ENCODE measurements at regions not wholly inside any gene's neighbourhood (a gene's known extent, or its start where the extent isn't known, plus 50 kb on each side); places are given as distances from the start of the nearest gene placed in this dataset.

DNA sequence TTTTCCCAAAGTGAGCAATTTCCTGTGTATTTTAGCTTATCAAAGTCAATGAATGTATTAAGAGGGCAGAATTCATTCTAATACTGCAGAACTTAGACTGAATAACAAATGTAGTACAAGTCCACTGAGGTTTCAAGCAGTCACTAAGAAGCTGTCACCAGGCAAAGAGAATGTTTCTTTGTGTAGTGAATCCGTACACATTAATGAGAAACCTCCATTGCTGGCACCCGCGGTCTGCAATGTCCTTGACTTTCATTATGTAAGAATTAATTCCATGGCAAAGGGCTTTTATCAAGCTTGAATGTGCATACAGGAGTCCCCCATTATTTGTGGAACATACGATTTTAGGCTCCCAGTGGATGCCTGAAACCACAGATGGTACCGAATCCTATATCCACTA is 719.5 kb upstream of the TMPRSS15 start:
- Histone ChIP-seq H4K8ac (ENCODE audit: low read depth, low read length) (no peak overlapping the region), H2BK120ac (ENCODE audit: low read depth, low read length) (no peak overlapping the region), H3K4me2 (ENCODE audit: insufficient read depth, low read length, poor library complexity, severe bottlenecking) (no peak overlapping the region), H3K9me3 (replicated peaks in 1 of 2; ENCODE audit: control insufficient read depth in 2 of 2, insufficient read depth in 1 of 2, low read depth in 1 of 2, low read length in 2 of 2) (no peaks in the 10 kb centered on the region), H3K4me3 (ENCODE audit: low read length in 2 of 2) (no peak overlapping the region), H3K9ac (ENCODE audit: low read depth, low read length, poor library complexity) (no peak overlapping the region), H3K27me3 (ENCODE audit: control insufficient read depth in 3 of 3, insufficient read depth in 3 of 3, low read depth in 1 of 3, low read length in 3 of 3) (no peaks in the 10 kb centered on the region), H3K4ac (ENCODE audit: low read length) (no peak overlapping the region), H3K4me1 (ENCODE audit: control insufficient read depth in 2 of 2, insufficient read depth in 1 of 2, low read depth in 1 of 2, low read length in 2 of 2) (peaks cover 0 to 4% of the 10 kb centered on the region in 2 donors), H3K18ac (ENCODE audit: low read length) (no peak overlapping the region), H2AK5ac (ENCODE audit: low read depth, low read length) (no peak overlapping the region), H3K36me3 (replicated peaks in 1 of 2; ENCODE audit: control insufficient read depth in 2 of 2, insufficient read depth in 2 of 2, low read length in 2 of 2) (no peaks in the 10 kb centered on the region), H2BK5ac (ENCODE audit: low read length) (no peak overlapping the region), H2BK12ac (ENCODE audit: low read length) (no peak overlapping the region), H2BK15ac (ENCODE audit: low read length) (no peak overlapping the region), H2AFZ (ENCODE audit: low read length) (no peak overlapping the region), H3K27ac (replicated peaks; ENCODE audit: low read length) (no peak overlapping the region), H3K14ac (ENCODE audit: low read length) (no peak overlapping the region), H3K79me1 (ENCODE audit: low read depth, low read length) (no peaks in the 10 kb centered on the region), H3K23ac (ENCODE audit: low read depth, low read length, poor library complexity) (no peak overlapping the region), H4K91ac (ENCODE audit: low read depth, low read length, poor library complexity) (no peak overlapping the region)
- no peak for DNase-seq (ENCODE audit: low spot score)
- no CpG with 5 or more reads among the region's 5 CpGs for WGBS, 2 donors (ENCODE audit: extremely low coverage in 2 of 2, insufficient read length in 2 of 2, insufficient replicate concordance in 1 of 2)

DNA sequence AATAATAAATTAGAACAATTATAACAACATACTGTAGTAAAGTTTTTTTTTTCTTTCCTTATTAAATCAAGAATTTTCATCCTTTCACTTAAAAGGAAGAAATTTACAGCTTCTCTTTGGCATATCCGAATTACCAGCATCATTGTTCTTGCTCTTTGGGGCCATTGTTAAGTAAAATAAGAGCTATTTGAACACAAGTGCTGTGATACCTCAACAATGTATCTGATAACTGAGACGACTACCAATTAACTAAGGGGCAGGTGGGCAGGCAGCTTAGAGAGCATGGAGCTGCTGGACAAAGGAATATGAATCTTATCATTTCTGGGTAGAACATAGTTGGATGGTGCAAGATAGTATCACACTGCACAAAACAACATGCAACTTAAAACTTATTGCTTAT is 719.9 kb upstream of the TMPRSS15 start:
- Histone ChIP-seq H4K8ac (ENCODE audit: low read depth, low read length) (no peak overlapping the region), H2AFZ (ENCODE audit: low read length) (no peak overlapping the region), H3K14ac (ENCODE audit: low read length) (no peak overlapping the region), H2BK5ac (ENCODE audit: low read length) (no peak overlapping the region), H3K4me3 (ENCODE audit: low read length in 2 of 2) (no peak overlapping the region), H2BK12ac (ENCODE audit: low read length) (no peak overlapping the region), H3K4me1 (ENCODE audit: control insufficient read depth in 2 of 2, insufficient read depth in 1 of 2, low read depth in 1 of 2, low read length in 2 of 2) (peaks cover 0 to 4% of the 10 kb centered on the region in 2 donors), H3K27me3 (ENCODE audit: control insufficient read depth in 3 of 3, insufficient read depth in 3 of 3, low read depth in 1 of 3, low read length in 3 of 3) (no peaks in the 10 kb centered on the region), H3K23ac (ENCODE audit: low read depth, low read length, poor library complexity) (no peak overlapping the region), H4K91ac (ENCODE audit: low read depth, low read length, poor library complexity) (no peak overlapping the region), H2BK15ac (ENCODE audit: low read length) (no peak overlapping the region), H2BK120ac (ENCODE audit: low read depth, low read length) (no peak overlapping the region), H3K9me3 (replicated peaks in 1 of 2; ENCODE audit: control insufficient read depth in 2 of 2, insufficient read depth in 1 of 2, low read depth in 1 of 2, low read length in 2 of 2) (no peaks in the 10 kb centered on the region), H3K4me2 (ENCODE audit: insufficient read depth, low read length, poor library complexity, severe bottlenecking) (no peak overlapping the region), H3K4ac (ENCODE audit: low read length) (no peak overlapping the region), H3K18ac (ENCODE audit: low read length) (no peak overlapping the region), H2AK5ac (ENCODE audit: low read depth, low read length) (no peak overlapping the region), H3K79me1 (ENCODE audit: low read depth, low read length) (no peaks in the 10 kb centered on the region), H3K9ac (ENCODE audit: low read depth, low read length, poor library complexity) (no peak overlapping the region), H3K36me3 (replicated peaks in 1 of 2; ENCODE audit: control insufficient read depth in 2 of 2, insufficient read depth in 2 of 2, low read length in 2 of 2) (no peaks in the 10 kb centered on the region), H3K27ac (replicated peaks; ENCODE audit: low read length) (no peak overlapping the region)
- no CpG with 5 or more reads among the region's 2 CpGs for WGBS, 2 donors (ENCODE audit: extremely low coverage in 2 of 2, insufficient read length in 2 of 2, insufficient replicate concordance in 1 of 2)
- no peak for DNase-seq (ENCODE audit: low spot score)

DNA sequence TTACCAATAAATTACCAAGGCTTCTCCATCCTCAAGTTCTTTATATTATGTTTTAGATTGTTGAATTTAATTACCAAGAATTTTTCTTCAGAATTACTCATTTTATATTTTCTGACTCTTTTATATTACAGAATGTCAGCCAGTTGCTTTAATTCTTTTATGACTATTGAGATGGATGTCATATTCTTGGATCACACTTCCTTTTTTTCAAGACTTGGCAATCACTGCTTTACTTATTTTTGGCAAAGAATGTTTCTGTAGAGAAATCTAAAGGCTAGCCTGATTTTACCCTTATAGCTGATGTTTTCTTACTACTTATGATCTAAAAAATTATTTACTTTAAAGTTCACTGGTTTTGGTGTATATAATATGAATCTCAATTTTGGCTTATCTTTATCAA is 721.1 kb upstream of the TMPRSS15 start:
- no peaks in the 10 kb centered on the region for H3K27me3 ChIP-seq (ENCODE audit: control insufficient read depth in 3 of 3, insufficient read depth in 3 of 3, low read depth in 1 of 3, low read length in 3 of 3)
- H3K4me3 ChIP-seq (ENCODE audit: low read length in 2 of 2), result no peak overlapping the region
- no peak overlapping the region for H3K27ac ChIP-seq (replicated peaks; ENCODE audit: low read length)
- no peak overlapping the region for H2BK120ac ChIP-seq (ENCODE audit: low read depth, low read length)
- H4K8ac ChIP-seq (ENCODE audit: low read depth, low read length), result no peak overlapping the region
- H2BK5ac ChIP-seq (ENCODE audit: low read length), result no peak overlapping the region
- H2BK12ac ChIP-seq (ENCODE audit: low read length), result no peak overlapping the region
- no peak overlapping the region for H3K23ac ChIP-seq (ENCODE audit: low read depth, low read length, poor library complexity)
- no peaks in the 10 kb centered on the region for H3K9me3 ChIP-seq (replicated peaks in 1 of 2; ENCODE audit: control insufficient read depth in 2 of 2, insufficient read depth in 1 of 2, low read depth in 1 of 2, low read length in 2 of 2)
- H3K36me3 ChIP-seq (replicated peaks in 1 of 2; ENCODE audit: control insufficient read depth in 2 of 2, insufficient read depth in 2 of 2, low read length in 2 of 2), result no peaks in the 10 kb centered on the region
- H3K4me2 ChIP-seq (ENCODE audit: insufficient read depth, low read length, poor library complexity, severe bottlenecking), result no peak overlapping the region
- no peak overlapping the region for H2AFZ ChIP-seq (ENCODE audit: low read length)
- no peak overlapping the region for H3K4ac ChIP-seq (ENCODE audit: low read length)
- H3K4me1 ChIP-seq (ENCODE audit: control insufficient read depth in 2 of 2, insufficient read depth in 1 of 2, low read depth in 1 of 2, low read length in 2 of 2), result peaks cover 0 to 4% of the 10 kb centered on the region in 2 donors
- no peak for DNase-seq (ENCODE audit: low spot score)
- H4K91ac ChIP-seq (ENCODE audit: low read depth, low read length, poor library complexity), result no peak overlapping the region
- no peak overlapping the region for H3K9ac ChIP-seq (ENCODE audit: low read depth, low read length, poor library complexity)
- no peaks in the 10 kb centered on the region for H3K79me1 ChIP-seq (ENCODE audit: low read depth, low read length)
- no peak overlapping the region for H3K14ac ChIP-seq (ENCODE audit: low read length)
- no peak overlapping the region for H2AK5ac ChIP-seq (ENCODE audit: low read depth, low read length)
- H2BK15ac ChIP-seq (ENCODE audit: low read length), result no peak overlapping the region
- no peak overlapping the region for H3K18ac ChIP-seq (ENCODE audit: low read length)

DNA sequence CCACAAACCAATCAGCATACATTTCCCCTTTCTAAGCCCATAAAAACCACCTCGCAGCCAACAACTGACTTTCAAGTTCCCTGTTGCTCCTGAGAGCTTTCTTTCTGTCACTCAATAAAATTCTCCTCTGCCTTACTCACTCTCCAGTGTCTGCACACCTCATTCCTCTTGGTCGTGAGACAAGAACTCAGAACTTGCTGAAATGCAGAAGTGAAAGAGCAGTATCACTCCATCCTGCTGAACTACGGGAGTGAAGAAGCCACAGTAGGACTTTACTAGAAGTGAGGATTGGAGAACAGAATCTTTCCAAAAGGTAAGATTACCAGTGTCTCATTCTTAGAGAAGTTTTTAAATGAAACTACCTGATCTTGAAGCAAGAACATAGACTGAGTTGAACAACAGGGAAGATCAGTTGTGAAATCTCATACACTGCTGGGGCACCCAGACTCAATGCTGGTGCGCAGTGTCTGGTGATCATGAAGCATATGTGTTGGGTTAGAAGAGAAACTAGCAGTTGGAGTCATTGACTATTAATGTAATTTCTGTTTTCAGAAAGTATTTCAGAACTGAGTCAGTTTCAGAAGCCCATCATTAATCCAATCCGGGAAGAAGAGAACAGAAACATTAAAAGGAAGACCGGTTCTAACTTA is 726.9 kb upstream of the TMPRSS15 start:
- Histone ChIP-seq H3K4ac (ENCODE audit: low read length) (no peak overlapping the region), H3K23ac (ENCODE audit: low read depth, low read length, poor library complexity) (no peak overlapping the region), H4K8ac (ENCODE audit: low read depth, low read length) (no peak overlapping the region), H2BK120ac (ENCODE audit: low read depth, low read length) (no peak overlapping the region), H3K18ac (ENCODE audit: low read length) (no peak overlapping the region), H4K91ac (ENCODE audit: low read depth, low read length, poor library complexity) (no peak overlapping the region), H2BK12ac (ENCODE audit: low read length) (no peak overlapping the region), H3K27ac (replicated peaks; ENCODE audit: low read length) (no peak overlapping the region), H3K4me2 (ENCODE audit: insufficient read depth, low read length, poor library complexity, severe bottlenecking) (no peak overlapping the region), H3K36me3 (replicated peaks in 1 of 2; ENCODE audit: control insufficient read depth in 2 of 2, insufficient read depth in 2 of 2, low read length in 2 of 2) (no peaks in the 10 kb centered on the region), H2BK15ac (ENCODE audit: low read length) (no peak overlapping the region), H2BK5ac (ENCODE audit: low read length) (no peak overlapping the region), H3K79me1 (ENCODE audit: low read depth, low read length) (no peaks in the 10 kb centered on the region), H3K4me1 (ENCODE audit: control insufficient read depth in 2 of 2, insufficient read depth in 1 of 2, low read depth in 1 of 2, low read length in 2 of 2) (no peaks in the 10 kb centered on the region), H2AFZ (ENCODE audit: low read length) (no peak overlapping the region), H3K9ac (ENCODE audit: low read depth, low read length, poor library complexity) (no peak overlapping the region), H3K14ac (ENCODE audit: low read length) (no peak overlapping the region), H3K9me3 (replicated peaks in 1 of 2; ENCODE audit: control insufficient read depth in 2 of 2, insufficient read depth in 1 of 2, low read depth in 1 of 2, low read length in 2 of 2) (peaks cover 0 to 2% of the 10 kb centered on the region in 2 donors), H3K4me3 (ENCODE audit: low read length in 2 of 2) (no peak overlapping the region), H3K27me3 (ENCODE audit: control insufficient read depth in 3 of 3, insufficient read depth in 3 of 3, low read depth in 1 of 3, low read length in 3 of 3) (no peaks in the 10 kb centered on the region), H2AK5ac (ENCODE audit: low read depth, low read length) (no peak overlapping the region)
- WGBS, 2 donors (ENCODE audit: extremely low coverage in 2 of 2, insufficient read length in 2 of 2, insufficient replicate concordance in 1 of 2), result no CpG with 5 or more reads among the region's 6 CpGs
- DNase-seq (ENCODE audit: low spot score), result no peak

All from neuronal stem cell (in vitro differentiated cells).